PC-9 (cell line): ENCODE measurements at regions not wholly inside any gene's neighbourhood (a gene's known extent, or its start where the extent isn't known, plus 50 kb on each side); places are given as distances from the start of the nearest gene placed in this dataset.

Experiments used
- BruUV-seq: library from RNA; stranded (reverse); fragments of 400-500 nt; replicated peaks from 2 replicates; lab custom pipeline; 2021; lab: Mats Ljungman, UMichigan
- CTCF ChIA-PET: fragments of 300-600 bp; sonication (Branson Sonifier 250); formaldehyde crosslinking; loops from one replicate; lab custom pipeline; 2022; ENCODE audit warnings: antibody characterized with exemption; lab: Charles Lee
- POLR2A ChIA-PET: fragments of 300-600 bp; sonication (Branson Sonifier 250); formaldehyde crosslinking; loops from one replicate; lab custom pipeline; 2022; ENCODE audit warnings: antibody characterized with exemption; ENCODE audit not compliant: unreplicated experiment; lab: Charles Lee
- DNase-seq, 2 experiments: peaks; one replicate each; pipeline versions ENCODE4 v3.0.0 to v3.0.0-alpha.2; 2015 to 2022; ENCODE audit warnings: mixed read lengths in 1 of 2
- H2AFZ ChIP-seq: fragments of 200-600 bp; sonication (generic); 2 replicates; pipeline ENCODE4 v1.8.1; 2017; ENCODE audit warnings: antibody characterized with exemption
- H3F3A ChIP-seq: fragments of 200-600 bp; sonication (generic); 2 replicates; pipeline ENCODE4 v1.8.1; 2017; ENCODE audit warnings: antibody characterized with exemption, mild to moderate bottlenecking, low read depth; ENCODE audit not compliant: insufficient read depth
- H3K27ac ChIP-seq: fragments of 200-600 bp; sonication (generic); 2 replicates; pipeline ENCODE4 v1.6.1; 2016; ENCODE audit warnings: mixed run types
- H3K27me3 ChIP-seq: fragments of 200-600 bp; sonication (generic); 2 replicates; pipeline ENCODE4 v1.6.1; 2016; ENCODE audit warnings: low read depth, mixed run types; ENCODE audit not compliant: insufficient read depth
- H3K36me3 ChIP-seq: fragments of 200-600 bp; sonication (generic); 2 replicates; pipeline ENCODE4 v1.6.1; 2016; ENCODE audit warnings: low read depth, mixed run types
- H3K4me1 ChIP-seq: fragments of 200-600 bp; sonication (generic); replicated peaks from 2 replicates; pipeline ENCODE4 v1.6.1; 2016; ENCODE audit warnings: mixed run types; ENCODE audit not compliant: insufficient read depth
- H3K4me2 ChIP-seq: fragments of 200-600 bp; sonication (generic); 2 replicates; pipeline ENCODE4 v1.6.1; 2017; ENCODE audit warnings: mixed run types
- H3K4me3 ChIP-seq: fragments of 200-600 bp; sonication (generic); 2 replicates; pipeline ENCODE4 v1.6.1; 2016; ENCODE audit warnings: mixed run types
- H3K79me2 ChIP-seq: fragments of 200-600 bp; sonication (generic); 2 replicates; pipeline ENCODE4 v1.6.1; 2017; ENCODE audit warnings: low read depth, mixed run types
- H3K9me2 ChIP-seq: fragments of 200-600 bp; sonication (generic); 2 replicates; pipeline ENCODE4 v1.8.1; 2017; ENCODE audit warnings: mild to moderate bottlenecking; ENCODE audit not compliant: insufficient read depth
- H3K9me3 ChIP-seq: fragments of 200-600 bp; sonication (generic); 2 replicates; pipeline ENCODE4 v1.8.1; 2016; ENCODE audit warnings: low read depth; ENCODE audit not compliant: insufficient read depth
- H4K20me1 ChIP-seq: fragments of 200-600 bp; sonication (generic); 2 replicates; pipeline ENCODE4 v1.8.1; 2017; ENCODE audit not compliant: insufficient read depth
- EZH2 ChIP-seq: fragments of 200-600 bp; sonication (generic); IDR thresholded peaks from 2 replicates; pipeline ENCODE4 v1.8.0; 2017; ENCODE audit warnings: antibody characterized with exemption, low read depth
- intact Hi-C: fragments of 100-400 bp; cut with micrococcal nuclease; formaldehyde crosslinking; loops from one replicate; pipeline ENCODE4 v1.10.0; 2022; ENCODE audit not compliant: unreplicated experiment
- TF ChIP-seq, protein P1 (sequence below): fragments of 200-600 bp; sonication (generic); conservative IDR thresholded peaks from 2 replicates; pipeline ENCODE4 v1.6.1; 2017; ENCODE audit warnings: mixed run types, antibody characterized with exemption, mild to moderate bottlenecking, moderate library complexity

DNA sequence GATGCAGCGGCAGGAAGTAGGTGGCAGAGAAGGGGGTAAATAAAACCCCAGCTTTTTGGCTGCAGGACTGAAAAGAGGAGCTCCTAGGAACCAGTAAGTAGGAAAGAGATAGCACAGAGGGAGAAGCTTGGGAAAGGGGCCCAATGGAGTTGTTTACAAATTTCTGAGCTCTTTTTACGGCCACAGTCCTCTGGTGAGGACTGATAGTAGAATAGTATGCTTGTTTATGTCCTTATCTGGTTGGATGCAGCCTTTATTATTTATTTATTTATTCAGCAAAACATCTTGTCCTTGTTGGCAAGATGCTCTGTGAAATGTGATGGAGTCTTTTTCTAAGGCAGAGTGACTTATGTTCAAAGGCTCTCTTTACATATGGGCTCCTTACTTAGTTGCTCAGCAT lies 119.7 kb upstream of the AHI1 start:
- Histone ChIP-seq H3K4me2 (no peak overlapping the region), H3F3A (no peaks in the 10 kb centered on the region), H3K27me3 (no peaks in the 10 kb centered on the region), H3K9me3 (no peaks in the 10 kb centered on the region), H3K27ac (no peak overlapping the region), H2AFZ (no peak overlapping the region), H3K4me1 (no peaks in the 10 kb centered on the region), H3K9me2 (no peaks in the 10 kb centered on the region), H3K36me3 (no peaks in the 10 kb centered on the region), H3K4me3 (no peak overlapping the region), H4K20me1 (no peaks in the 10 kb centered on the region), H3K79me2 (no peaks in the 10 kb centered on the region)
- no peak for TF ChIP-seq EZH2
- TF ChIP-seq, protein P1, sequence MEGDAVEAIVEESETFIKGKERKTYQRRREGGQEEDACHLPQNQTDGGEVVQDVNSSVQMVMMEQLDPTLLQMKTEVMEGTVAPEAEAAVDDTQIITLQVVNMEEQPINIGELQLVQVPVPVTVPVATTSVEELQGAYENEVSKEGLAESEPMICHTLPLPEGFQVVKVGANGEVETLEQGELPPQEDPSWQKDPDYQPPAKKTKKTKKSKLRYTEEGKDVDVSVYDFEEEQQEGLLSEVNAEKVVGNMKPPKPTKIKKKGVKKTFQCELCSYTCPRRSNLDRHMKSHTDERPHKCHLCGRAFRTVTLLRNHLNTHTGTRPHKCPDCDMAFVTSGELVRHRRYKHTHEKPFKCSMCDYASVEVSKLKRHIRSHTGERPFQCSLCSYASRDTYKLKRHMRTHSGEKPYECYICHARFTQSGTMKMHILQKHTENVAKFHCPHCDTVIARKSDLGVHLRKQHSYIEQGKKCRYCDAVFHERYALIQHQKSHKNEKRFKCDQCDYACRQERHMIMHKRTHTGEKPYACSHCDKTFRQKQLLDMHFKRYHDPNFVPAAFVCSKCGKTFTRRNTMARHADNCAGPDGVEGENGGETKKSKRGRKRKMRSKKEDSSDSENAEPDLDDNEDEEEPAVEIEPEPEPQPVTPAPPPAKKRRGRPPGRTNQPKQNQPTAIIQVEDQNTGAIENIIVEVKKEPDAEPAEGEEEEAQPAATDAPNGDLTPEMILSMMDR = no peak
- ChIA-PET CTCF (no interaction called here), POLR2A (no interaction called here)
- no TSS peak for BruUV-seq
- intact Hi-C loops = no loop called here
- DNase-seq = no peak

GRCh38 chr6:135622081-135622480 lies 124.5 kb upstream of the AHI1 start:
- POLR2A ChIA-PET = no interaction called here
- BruUV-seq = no TSS peak
- H3K4me2 ChIP-seq = no peak overlapping the region

DNA sequence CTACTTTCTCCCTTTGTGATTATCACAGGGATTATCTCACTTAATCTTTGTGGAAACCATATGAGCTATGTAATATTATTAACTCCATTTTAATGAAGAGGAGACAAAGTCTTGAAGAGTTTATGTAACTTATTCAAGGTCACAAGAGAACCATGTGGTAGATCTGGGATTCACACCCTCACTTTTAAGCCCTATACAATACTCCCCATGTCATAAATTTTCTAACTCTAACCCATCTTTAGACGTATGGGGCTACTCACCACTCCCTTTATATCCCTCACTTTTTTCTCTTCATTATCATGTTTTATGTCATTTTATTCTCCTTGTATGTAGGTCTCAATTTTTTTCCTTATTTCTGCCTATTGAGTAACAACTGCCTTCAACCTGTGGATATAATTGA lies 126.4 kb upstream of the AHI1 start:
- Histone ChIP-seq H3K4me3 (no peak overlapping the region), H4K20me1 (no peaks in the 10 kb centered on the region; the same call in 1 of the 2 replicates), H3K27ac (no peak overlapping the region), H2AFZ (no peak overlapping the region), H3F3A (no peaks in the 10 kb centered on the region), H3K9me3 (peaks cover 3% of the 10 kb centered on the region; the same call in 1 of the 2 replicates), H3K36me3 (no peaks in the 10 kb centered on the region), H3K27me3 (no peaks in the 10 kb centered on the region), H3K79me2 (no peaks in the 10 kb centered on the region), H3K4me1 (no peaks in the 10 kb centered on the region), H3K9me2 (no peaks in the 10 kb centered on the region), H3K4me2 (no peak overlapping the region)
- BruUV-seq = no TSS peak
- TF ChIP-seq, protein P1 = no peak
- no peak for TF ChIP-seq EZH2
- no peak for DNase-seq
- ChIA-PET CTCF (no interaction called here), POLR2A (no interaction called here)
- intact Hi-C loops = no loop called here

More at GRCh38 chr6:135622081-135622480, 124.5 kb upstream of the AHI1 start:
- Histone ChIP-seq H3K27ac (no peak overlapping the region), H3K36me3 (no peaks in the 10 kb centered on the region), H3F3A (no peaks in the 10 kb centered on the region), H3K4me1 (no peaks in the 10 kb centered on the region), H3K27me3 (no peaks in the 10 kb centered on the region), H3K79me2 (no peaks in the 10 kb centered on the region), H3K4me3 (no peak overlapping the region), H2AFZ (no peak overlapping the region), H4K20me1 (no peaks in the 10 kb centered on the region), H3K9me2 (no peaks in the 10 kb centered on the region), H3K9me3 (no peaks in the 10 kb centered on the region)
- peak in 1 of 2 experiments; percentile 23 for DNase-seq
- intact Hi-C loops = no loop called here
- CTCF ChIA-PET = no interaction called here
- TF ChIP-seq EZH2 = no peak
- TF ChIP-seq, protein P1 = no peak
